ENCODE measurements at regions not wholly inside any gene's neighbourhood (a gene's known extent, or its start where the extent isn't known, plus 50 kb on each side); places are given as distances from the start of the nearest gene placed in this dataset.

- no peak for DNase-seq (ENCODE audit: low read depth, low spot score)
- no peaks in the 10 kb centered on the region for H3K9me3 ChIP-seq (replicated peaks; ENCODE audit: control insufficient read depth, insufficient read depth, low read length)
- H3K4me1 ChIP-seq (ENCODE audit: control insufficient read depth, insufficient read depth, low read length), result no peaks in the 10 kb centered on the region
- WGBS (ENCODE audit: insufficient coverage, insufficient replicate concordance, low lambda C conversion rate, missing lambda C conversion rate), result 4% methylated on average over 1 of the region's 1 CpG
- POLR2A ChIA-PET, result no interaction called here
- SMC1A ChIA-PET (ENCODE audit: uncharacterized antibody, unreplicated experiment), result no interaction called here
- H3K27ac ChIP-seq (ENCODE audit: control insufficient read depth, insufficient read depth), result no peak overlapping the region
- H3K27me3 ChIP-seq (replicated peaks in 1 of 2; ENCODE audit: control insufficient read depth in 2 of 2, insufficient read depth in 2 of 2, low read length in 1 of 2), result no peaks in the 10 kb centered on the region
- H3K4me2 ChIP-seq (ENCODE audit: control insufficient read depth, insufficient read depth), result no peak overlapping the region
- TF ChIP-seq NFXL1 (IDR thresholded peaks at IDR 0.05; ENCODE audit: borderline replicate concordance) (no peak), NFIC (IDR thresholded peaks at IDR 0.05; ENCODE audit: low read depth, low read length) (no peak), MEF2B (IDR thresholded peaks at IDR 0.05; ENCODE audit: partially characterized antibody, poor library complexity, severe bottlenecking) (no peak), SMAD1 (IDR thresholded peaks at IDR 0.05; ENCODE audit: low read depth, partially characterized antibody) (no peak), ZBED1 (IDR thresholded peaks at IDR 0.05; ENCODE audit: borderline replicate concordance) (no peak), IRF3 (IDR thresholded peaks at IDR 0.05) (no peak), IKZF2 (IDR thresholded peaks at IDR 0.05) (no peak), CEBPB (IDR thresholded peaks at IDR 0.05; ENCODE audit: borderline replicate concordance in 1 of 2, low read depth in 2 of 2, low read length in 2 of 2) (no peak), PAX8 (IDR thresholded peaks at IDR 0.05) (no peak)
- TF ChIP-seq, protein P1, sequence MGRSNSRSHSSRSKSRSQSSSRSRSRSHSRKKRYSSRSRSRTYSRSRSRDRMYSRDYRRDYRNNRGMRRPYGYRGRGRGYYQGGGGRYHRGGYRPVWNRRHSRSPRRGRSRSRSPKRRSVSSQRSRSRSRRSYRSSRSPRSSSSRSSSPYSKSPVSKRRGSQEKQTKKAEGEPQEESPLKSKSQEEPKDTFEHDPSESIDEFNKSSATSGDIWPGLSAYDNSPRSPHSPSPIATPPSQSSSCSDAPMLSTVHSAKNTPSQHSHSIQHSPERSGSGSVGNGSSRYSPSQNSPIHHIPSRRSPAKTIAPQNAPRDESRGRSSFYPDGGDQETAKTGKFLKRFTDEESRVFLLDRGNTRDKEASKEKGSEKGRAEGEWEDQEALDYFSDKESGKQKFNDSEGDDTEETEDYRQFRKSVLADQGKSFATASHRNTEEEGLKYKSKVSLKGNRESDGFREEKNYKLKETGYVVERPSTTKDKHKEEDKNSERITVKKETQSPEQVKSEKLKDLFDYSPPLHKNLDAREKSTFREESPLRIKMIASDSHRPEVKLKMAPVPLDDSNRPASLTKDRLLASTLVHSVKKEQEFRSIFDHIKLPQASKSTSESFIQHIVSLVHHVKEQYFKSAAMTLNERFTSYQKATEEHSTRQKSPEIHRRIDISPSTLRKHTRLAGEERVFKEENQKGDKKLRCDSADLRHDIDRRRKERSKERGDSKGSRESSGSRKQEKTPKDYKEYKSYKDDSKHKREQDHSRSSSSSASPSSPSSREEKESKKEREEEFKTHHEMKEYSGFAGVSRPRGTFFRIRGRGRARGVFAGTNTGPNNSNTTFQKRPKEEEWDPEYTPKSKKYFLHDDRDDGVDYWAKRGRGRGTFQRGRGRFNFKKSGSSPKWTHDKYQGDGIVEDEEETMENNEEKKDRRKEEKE (IDR thresholded peaks at IDR 0.05), result no peak
- no peaks in the 10 kb centered on the region for H3K79me2 ChIP-seq (ENCODE audit: control insufficient read depth, insufficient read depth, low read length)
- no peak for ATAC-seq
- no peak for FAIRE-seq
- H4K20me1 ChIP-seq (ENCODE audit: control insufficient read depth, insufficient read depth), result no peaks in the 10 kb centered on the region
- CTCF ChIA-PET, result no interaction called here
- no peak overlapping the region for H2AFZ ChIP-seq (ENCODE audit: control insufficient read depth, low read depth, low read length)
- intact Hi-C loops (cut with micrococcal nuclease; ENCODE audit: unreplicated experiment), result no loop called here
- no peak overlapping the region for H3K9ac ChIP-seq (ENCODE audit: control insufficient read depth, insufficient read depth, low read length)
- in situ Hi-C loops (cut with MboI), result no loop called here
- BruUV-seq (replicated peaks), result no TSS peak
- no peaks in the 10 kb centered on the region for H3K36me3 ChIP-seq (ENCODE audit: control insufficient read depth in 2 of 2, insufficient read depth in 2 of 2, low read length in 1 of 2)
- RAD21 ChIA-PET (ENCODE audit: unreplicated experiment), result no interaction called here
- H3K4me3 ChIP-seq, result no peak overlapping the region
Observed at GRCh38 chr15:47409038-47409437, 308.3 kb upstream of the SEMA6D start.

All from GM12878 (cell line).